Right lobe of liver (tissue), 4 donors: ENCODE measurements at regions not wholly inside any gene's neighbourhood (a gene's known extent, or its start where the extent isn't known, plus 50 kb on each side); places are given as distances from the start of the nearest gene placed in this dataset.

Source experiments
- CTCF ChIP-seq, 4 donors: fragments of 200-600 bp in 3 of 4; fragments of 450-650 bp in 1 of 4; IDR thresholded peaks; one replicate each; pipeline versions ENCODE4 v1.5.1 to v1.8.0; 2016 to 2022; ENCODE audit warnings: antibody characterized with exemption in 4 of 4, mild to moderate bottlenecking in 2 of 4
- POLR2A ChIP-seq: fragments of 450-650 bp; IDR thresholded peaks from one replicate; pipeline ENCODE4 v1.6.1; 2017; ENCODE audit warnings: antibody characterized with exemption, mild to moderate bottlenecking
- donor health status: DM: no; HTN: no; CAD: no.
- donor health status: DM: no; HTN: no; CAD: no.
- donor health status: DM: no; HTN: yes; CAD: no.

- no peak for TF ChIP-seq CTCF (IDR thresholded peaks at IDR 0.05)
- no peak for TF ChIP-seq POLR2A
Observed at GRCh38 chr17:34434052-34434451, 71.0 kb upstream of the CCL1 start.
